ENCODE measurements at regions not wholly inside any gene's neighbourhood (a gene's known extent, or its start where the extent isn't known, plus 50 kb on each side); places are given as distances from the start of the nearest gene placed in this dataset.

- in situ Hi-C loops (cut with MboI; ENCODE audit: low sequenced_read_pairs in 4 of 4): no loop called here
- no peak for ATAC-seq
- H3K4me1 ChIP-seq: no peaks in the 10 kb centered on the region
- no peaks in the 10 kb centered on the region for H3K36me3 ChIP-seq
- no peak overlapping the region for H3K27ac ChIP-seq
- no peak overlapping the region for H3K4me3 ChIP-seq
- no peaks in the 10 kb centered on the region for H3K27me3 ChIP-seq
- H3K9me3 ChIP-seq: no peaks in the 10 kb centered on the region
- intact Hi-C loops (cut with DNase I; ENCODE audit: low total_unique reads): no loop called here
- TF ChIP-seq CTCF (IDR thresholded peaks at IDR 0.05 in 4 of 5, conservative IDR thresholded peaks at IDR 0.05 in 1 of 5): no peak
- TF ChIP-seq POLR2A (IDR thresholded peaks at IDR 0.05): no peak
- no peak for DNase-seq
Observed at GRCh38 chr18:70688286-70688685, 399.4 kb downstream of the SOCS6 start.

GRCh38 chr18:70684821-70685220 is 396.0 kb downstream of the SOCS6 start:
- H3K9me3 ChIP-seq: no peaks in the 10 kb centered on the region
- no peak for TF ChIP-seq POLR2A (IDR thresholded peaks at IDR 0.05)
- no peak for TF ChIP-seq CTCF (IDR thresholded peaks at IDR 0.05 in 4 of 5, conservative IDR thresholded peaks at IDR 0.05 in 1 of 5)
- ATAC-seq (no peak), DNase-seq (no peak)
- no peak overlapping the region for H3K4me3 ChIP-seq
- H3K27ac ChIP-seq: no peak overlapping the region
- no peaks in the 10 kb centered on the region for H3K36me3 ChIP-seq
- H3K27me3 ChIP-seq: no peaks in the 10 kb centered on the region
- in situ Hi-C loops (cut with MboI; ENCODE audit: low sequenced_read_pairs in 4 of 4): no loop called here
- no peaks in the 10 kb centered on the region for H3K4me1 ChIP-seq
- intact Hi-C loops (cut with DNase I; ENCODE audit: low total_unique reads): no loop called here

GRCh38 chr18:70683263-70683662 is 394.4 kb downstream of the SOCS6 start:
- H3K4me1 ChIP-seq: no peaks in the 10 kb centered on the region
- no peaks in the 10 kb centered on the region for H3K27me3 ChIP-seq
- H3K27ac ChIP-seq: no peak overlapping the region
- no peaks in the 10 kb centered on the region for H3K36me3 ChIP-seq
- intact Hi-C loops (cut with DNase I; ENCODE audit: low total_unique reads) (no loop called here), in situ Hi-C loops (cut with MboI; ENCODE audit: low sequenced_read_pairs in 4 of 4) (no loop called here)
- ATAC-seq: no peak
- H3K4me3 ChIP-seq: no peak overlapping the region
- TF ChIP-seq POLR2A (IDR thresholded peaks at IDR 0.05) (no peak), CTCF (IDR thresholded peaks at IDR 0.05 in 4 of 5, conservative IDR thresholded peaks at IDR 0.05 in 1 of 5) (no peak)
- no peak for DNase-seq
- no peaks in the 10 kb centered on the region for H3K9me3 ChIP-seq

- no peaks in the 10 kb centered on the region for H3K36me3 ChIP-seq
- in situ Hi-C loops (cut with MboI; ENCODE audit: low sequenced_read_pairs in 4 of 4): no loop called here
- no peaks in the 10 kb centered on the region for H3K4me1 ChIP-seq
- no peak for TF ChIP-seq CTCF (IDR thresholded peaks at IDR 0.05 in 4 of 5, conservative IDR thresholded peaks at IDR 0.05 in 1 of 5)
- no peaks in the 10 kb centered on the region for H3K27me3 ChIP-seq
- intact Hi-C loops (cut with DNase I; ENCODE audit: low total_unique reads): no loop called here
- no peak overlapping the region for H3K4me3 ChIP-seq
- ATAC-seq: no peak
- no peaks in the 10 kb centered on the region for H3K9me3 ChIP-seq
- DNase-seq: no peak
- H3K27ac ChIP-seq: no peak overlapping the region
Observed at GRCh38 chr18:70674896-70675295, 386.1 kb downstream of the SOCS6 start.

- no peaks in the 10 kb centered on the region for H3K36me3 ChIP-seq
- no peaks in the 10 kb centered on the region for H3K9me3 ChIP-seq
- no peak overlapping the region for H3K4me3 ChIP-seq
- no peaks in the 10 kb centered on the region for H3K4me1 ChIP-seq
- TF ChIP-seq CTCF (IDR thresholded peaks at IDR 0.05 in 4 of 5, conservative IDR thresholded peaks at IDR 0.05 in 1 of 5) (no peak), POLR2A (IDR thresholded peaks at IDR 0.05) (no peak)
- ATAC-seq (no peak), DNase-seq (no peak)
- intact Hi-C loops (cut with DNase I; ENCODE audit: low total_unique reads) (no loop called here), in situ Hi-C loops (cut with MboI; ENCODE audit: low sequenced_read_pairs in 4 of 4) (no loop called here)
- no peak overlapping the region for H3K27ac ChIP-seq
- no peaks in the 10 kb centered on the region for H3K27me3 ChIP-seq
Observed at GRCh38 chr18:70673831-70674230, 385.0 kb downstream of the SOCS6 start.
